DMS114 treated with DMSO at 0.1 percent for 48 hours (cell line): ENCODE measurements at regions not wholly inside any gene's neighbourhood (a gene's known extent, or its start where the extent isn't known, plus 50 kb on each side); places are given as distances from the start of the nearest gene placed in this dataset.

ENCODE experiments used
- DNase-seq: peaks from one replicate; lab custom pipeline; 2025; ENCODE audit not compliant: unreplicated experiment; lab: John Stamatoyannopoulos, UW

GRCh38 chr1:59161136-59161535 lies 135.8 kb upstream of the FGGY start:
- DNase-seq = no peak

GRCh38 chr1:59162665-59163064 lies 134.2 kb upstream of the FGGY start:
- no peak for DNase-seq

DNA sequence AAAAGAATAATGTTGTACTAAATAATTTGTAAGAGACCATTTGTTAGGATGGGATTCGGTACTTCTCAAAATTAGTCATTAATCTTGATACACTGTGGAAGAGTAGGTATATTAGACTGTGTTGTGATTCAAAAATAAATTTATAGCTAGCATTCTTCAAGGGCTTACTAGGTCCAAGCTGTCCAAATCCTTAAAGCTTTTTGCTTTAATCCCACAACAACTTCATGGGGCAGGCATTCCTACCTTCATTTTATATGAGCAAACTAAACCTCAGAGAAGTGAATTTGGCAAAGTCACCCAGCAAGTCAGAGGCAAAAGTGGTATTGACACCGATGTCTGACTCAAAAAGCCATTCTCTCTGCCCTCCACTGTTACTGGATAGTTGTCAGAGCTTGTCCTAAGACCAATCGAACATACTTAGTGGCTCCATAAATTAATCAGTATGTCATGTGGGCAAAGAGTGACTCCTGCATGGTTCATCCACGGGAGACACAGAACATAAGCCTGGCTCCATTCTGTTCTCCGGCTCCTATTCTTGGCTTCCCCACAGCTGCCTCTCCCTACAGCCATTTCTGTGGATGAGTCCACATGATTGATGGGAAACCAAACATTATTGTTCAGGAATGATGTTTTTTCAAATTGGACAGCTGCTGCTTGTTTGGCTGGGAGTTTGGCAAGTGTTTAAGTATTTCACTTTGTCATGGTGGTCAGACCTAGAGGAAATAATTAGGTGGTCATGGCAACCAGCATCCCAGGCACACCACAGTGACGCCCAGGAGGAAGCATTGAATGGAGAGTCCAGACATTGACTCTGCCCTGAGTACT lies 133.4 kb upstream of the FGGY start:
- DNase-seq = no peak

GRCh38 chr1:59164371-59164770 lies 132.5 kb upstream of the FGGY start:
- DNase-seq = no peak

DNA sequence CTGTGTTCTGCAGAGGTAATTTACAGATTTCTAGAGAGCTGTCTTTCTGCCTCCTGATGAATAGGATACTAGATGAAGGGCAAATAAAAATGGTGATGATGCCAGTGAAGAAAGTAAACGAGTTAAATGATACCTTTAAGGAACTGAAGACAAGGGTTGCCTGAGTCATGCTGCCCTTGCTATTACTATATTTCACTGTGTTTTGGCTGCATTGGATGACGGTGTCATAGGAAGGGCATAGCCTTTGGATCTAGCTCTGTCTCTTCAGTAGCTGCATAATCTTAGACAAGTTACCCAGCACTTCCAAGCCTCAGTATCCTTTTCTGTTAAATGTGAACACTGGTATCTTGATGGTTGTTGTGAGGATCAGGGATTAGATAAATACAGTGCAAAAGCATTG lies 131.5 kb upstream of the FGGY start:
- DNase-seq = no peak

GRCh38 chr1:59169703-59170102 lies 127.2 kb upstream of the FGGY start:
- DNase-seq = no peak

DNA sequence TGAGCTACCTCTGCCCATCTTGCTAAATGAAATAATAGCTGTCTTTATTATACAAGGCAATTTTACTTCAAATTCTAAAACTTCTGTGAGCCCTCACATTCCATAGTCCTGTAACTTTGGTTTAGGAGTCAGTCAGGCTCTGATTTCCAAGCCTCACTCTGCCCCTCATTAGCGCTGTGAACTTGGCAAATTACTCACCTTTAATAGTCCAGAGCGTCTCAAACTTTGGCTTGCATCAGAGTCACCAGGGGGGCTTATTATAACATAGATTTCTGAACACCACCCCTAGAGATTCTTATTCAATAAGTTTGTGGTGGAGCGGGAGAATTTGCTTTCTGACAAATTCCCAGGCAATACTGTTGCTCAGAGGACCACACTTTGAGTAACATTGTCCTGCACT lies 126.2 kb upstream of the FGGY start:
- no peak for DNase-seq

- DNase-seq = no peak
Measured at GRCh38 chr1:59171788-59172187, 125.1 kb upstream of the FGGY start.

DNA sequence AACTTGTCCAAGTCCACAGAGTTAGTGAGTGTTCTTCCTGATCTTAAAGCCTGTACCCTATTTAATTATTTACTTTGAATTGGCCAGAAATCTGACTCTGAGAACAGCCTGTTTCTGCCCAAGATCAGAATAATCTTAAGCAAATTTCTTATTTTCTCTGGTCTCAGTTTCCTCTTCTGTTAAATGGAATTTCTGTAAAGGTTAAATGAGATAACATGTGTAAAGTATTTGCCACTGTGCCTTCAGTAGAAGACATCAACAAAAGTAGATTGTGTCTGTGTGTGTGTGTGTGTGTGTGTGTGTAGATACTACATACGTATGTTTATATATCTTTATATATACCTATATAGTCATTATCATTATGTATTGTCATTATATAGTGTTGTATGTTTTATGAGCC lies 124.2 kb upstream of the FGGY start:
- DNase-seq = no peak

- DNase-seq = no peak
Measured at GRCh38 chr1:59173721-59174120, 123.2 kb upstream of the FGGY start.

- no peak for DNase-seq
Measured at GRCh38 chr1:59176471-59176870, 120.4 kb upstream of the FGGY start.

DNA sequence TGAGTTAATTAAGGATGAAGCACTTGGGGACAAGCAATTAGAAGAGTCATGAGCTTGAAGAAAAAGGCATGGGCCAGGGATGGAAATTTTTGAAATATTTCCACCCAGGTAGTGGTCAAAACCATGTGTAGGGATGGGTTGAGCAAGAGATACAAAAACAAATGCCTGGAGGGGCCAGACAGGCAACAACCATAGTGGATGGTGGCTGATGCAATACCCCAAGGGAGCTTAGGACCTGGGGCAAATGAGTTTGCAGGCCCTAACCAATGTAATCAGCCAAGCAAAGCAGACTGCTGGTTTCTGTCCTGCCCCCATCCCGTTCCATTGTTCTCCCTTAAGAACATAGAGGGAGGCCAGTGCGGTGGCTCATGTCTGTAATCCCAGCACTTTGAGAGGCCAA lies 119.1 kb upstream of the FGGY start:
- DNase-seq = no peak

DNA sequence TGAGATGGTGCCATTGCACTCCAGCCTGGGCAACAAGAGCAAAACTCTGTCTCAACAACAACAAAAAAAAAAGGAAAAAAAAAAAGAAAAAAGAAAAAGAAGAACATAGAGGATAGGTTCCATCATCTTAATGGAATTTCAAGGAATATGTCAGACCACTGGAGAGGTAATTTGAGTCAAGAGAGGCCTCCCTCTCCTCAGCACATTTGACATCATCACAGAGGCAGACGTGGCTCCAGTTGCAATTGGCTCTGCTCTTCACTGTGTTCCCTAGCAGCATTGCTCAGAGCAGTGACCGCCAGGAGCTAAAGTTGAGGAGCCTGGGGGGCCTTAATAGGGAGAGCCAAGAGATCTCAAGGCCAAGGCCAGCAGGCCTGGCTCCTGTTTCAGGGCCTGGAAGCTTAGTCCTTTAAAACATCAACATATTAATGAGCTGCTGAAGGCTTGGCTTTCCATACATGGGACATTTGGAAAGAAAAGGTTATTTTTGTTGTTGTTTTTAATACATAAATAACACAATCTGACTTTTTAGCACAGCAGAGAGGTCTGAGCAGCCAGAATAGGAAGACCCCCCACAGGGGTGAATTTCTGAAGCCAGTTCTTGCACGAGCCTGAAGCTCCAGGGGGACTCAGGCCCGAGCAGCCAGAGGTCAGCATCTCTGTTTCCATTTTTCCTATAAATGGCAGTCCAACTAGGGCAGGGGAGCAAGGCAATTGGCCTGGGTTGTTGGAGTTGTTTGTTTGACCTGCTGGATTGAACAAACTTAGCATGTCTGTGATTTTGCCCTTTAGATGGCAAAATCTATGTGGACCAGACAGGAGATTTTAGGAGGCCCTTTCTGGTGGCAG lies 118.3 kb upstream of the FGGY start:
- no peak for DNase-seq

- no peak for DNase-seq
Measured at GRCh38 chr1:59179673-59180072, 117.2 kb upstream of the FGGY start.

- DNase-seq = no peak
Measured at GRCh38 chr1:59180735-59181134, 116.2 kb upstream of the FGGY start.

DNA sequence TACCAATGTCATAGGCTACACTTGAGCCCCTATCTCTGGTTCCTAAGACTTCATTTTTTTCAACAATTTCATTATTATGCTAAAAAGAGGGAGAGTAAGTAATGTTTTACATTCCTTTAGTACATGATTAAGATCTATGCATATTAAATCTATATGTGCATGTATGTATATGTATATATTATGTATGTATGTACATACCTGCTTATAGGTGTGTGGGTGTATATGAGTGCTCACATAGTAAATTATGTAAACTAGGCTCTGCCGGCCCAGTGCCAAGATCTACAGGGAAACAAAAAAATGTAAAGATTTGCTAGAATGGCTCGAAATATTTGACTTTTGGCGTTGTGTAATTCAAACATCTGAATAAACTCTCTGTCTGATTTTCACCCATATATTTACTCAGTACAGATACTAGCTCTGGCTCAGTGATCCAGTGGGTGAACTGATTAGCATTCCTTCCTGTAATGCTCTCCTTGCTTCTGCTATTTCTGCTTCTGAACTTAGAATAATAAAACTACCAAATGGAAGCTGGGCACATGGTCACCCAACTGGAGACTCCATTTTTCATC lies 113.1 kb upstream of the FGGY start:
- no peak for DNase-seq

- no peak for DNase-seq
Measured at GRCh38 chr1:59184365-59184905, 112.5 kb upstream of the FGGY start.

GRCh38 chr1:59185163-59185860 lies 111.6 kb upstream of the FGGY start:
- no peak for DNase-seq

DNA sequence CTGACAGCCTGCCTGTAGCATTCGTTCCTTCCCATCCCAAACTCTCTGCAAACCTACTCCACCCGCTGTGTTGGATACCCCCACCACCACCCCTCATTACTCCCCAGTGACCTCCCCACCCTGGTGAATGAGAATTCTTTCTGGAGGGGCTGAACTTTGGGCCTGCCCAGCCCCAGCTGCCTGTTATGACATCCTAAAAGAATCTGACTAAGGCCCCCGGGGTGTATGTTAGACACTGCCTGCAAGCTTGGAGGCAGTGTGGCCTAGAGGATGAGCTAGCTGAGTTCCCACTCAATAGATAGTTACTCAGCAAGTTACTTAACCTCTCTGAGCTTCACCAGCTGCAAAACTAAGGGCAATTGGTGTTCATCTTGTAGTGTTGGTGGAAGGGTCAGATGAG lies 110.2 kb upstream of the FGGY start:
- no peak for DNase-seq

GRCh38 chr1:59188413-59189213 lies 108.3 kb upstream of the FGGY start:
- DNase-seq = no peak
